ENCODE measurements at regions not wholly inside any gene's neighbourhood (a gene's known extent, or its start where the extent isn't known, plus 50 kb on each side); places are given as distances from the start of the nearest gene placed in this dataset.
A peak's percentile ranks its signal among the peaks of the same experiment; 100 is the strongest.
"Not testable (repeated sequence)": the region's sequence is repeated elsewhere in the genome, so short reads cannot be mapped to it uniquely, and the experiment has no call there.

- not testable (repeated sequence) for H2AFZ ChIP-seq; H3K79me2 ChIP-seq (replicated peaks; ENCODE audit: insufficient read depth); H3K4me1 Mint-ChIP-seq; H3K4me3 ChIP-seq; H3K9me2 ChIP-seq (ENCODE audit: insufficient read depth); H3F3A ChIP-seq (replicated peaks; ENCODE audit: low read depth); H3K4me3 Mint-ChIP-seq; H4K20me1 ChIP-seq (replicated peaks; ENCODE audit: insufficient read depth); ATAC-seq; H3K27ac ChIP-seq (ENCODE audit: low read depth); H3K36me3 ChIP-seq (ENCODE audit: insufficient read depth); H3K4me2 ChIP-seq; H3K27ac Mint-ChIP-seq; H3K36me3 Mint-ChIP-seq (ENCODE audit: low read depth); H3K9me3 Mint-ChIP-seq; DNase-seq (ENCODE audit: low spot score); H3K27me3 ChIP-seq (ENCODE audit: insufficient read depth); H3K4me1 ChIP-seq (ENCODE audit: insufficient read depth); H3K27me3 Mint-ChIP-seq (ENCODE audit: insufficient read depth, low read depth, poor library complexity)
Measured at GRCh38 chr4:118475901-118476300, 123.1 kb upstream of the PRSS12 start.

DNA sequence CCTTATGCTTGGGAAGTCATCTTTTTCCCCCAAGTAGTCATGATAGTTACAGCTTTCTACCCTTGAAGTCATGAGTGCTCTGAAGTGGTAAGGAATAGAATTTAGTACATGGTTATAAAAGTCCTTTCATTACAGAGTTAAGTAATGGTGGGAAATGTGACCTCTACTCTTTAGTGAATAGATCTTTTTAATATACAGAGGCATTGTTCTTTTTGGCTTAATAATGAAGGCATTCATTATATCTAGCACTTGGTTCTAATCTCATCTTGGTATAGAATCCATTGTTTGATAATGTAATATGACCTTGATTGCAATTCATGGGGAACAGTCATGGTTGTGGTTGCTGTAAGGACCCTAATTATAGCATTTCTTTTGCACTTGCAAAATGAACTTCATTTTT is 125.0 kb upstream of the PRSS12 start:
- H3K4me1 Mint-ChIP-seq; H3K27me3 Mint-ChIP-seq (ENCODE audit: insufficient read depth, low read depth, poor library complexity); H3F3A ChIP-seq (replicated peaks; ENCODE audit: low read depth); ATAC-seq; H3K27ac ChIP-seq (ENCODE audit: low read depth); H3K36me3 Mint-ChIP-seq (ENCODE audit: low read depth); H3K27ac Mint-ChIP-seq; H3K27me3 ChIP-seq (ENCODE audit: insufficient read depth); H4K20me1 ChIP-seq (replicated peaks; ENCODE audit: insufficient read depth); H3K36me3 ChIP-seq (ENCODE audit: insufficient read depth); H3K79me2 ChIP-seq (replicated peaks; ENCODE audit: insufficient read depth); H3K4me1 ChIP-seq (ENCODE audit: insufficient read depth); DNase-seq (ENCODE audit: low spot score); H3K4me3 ChIP-seq; H3K9me3 Mint-ChIP-seq; H2AFZ ChIP-seq; H3K9me2 ChIP-seq (ENCODE audit: insufficient read depth); H3K4me2 ChIP-seq; H3K4me3 Mint-ChIP-seq: not testable (repeated sequence)

DNA sequence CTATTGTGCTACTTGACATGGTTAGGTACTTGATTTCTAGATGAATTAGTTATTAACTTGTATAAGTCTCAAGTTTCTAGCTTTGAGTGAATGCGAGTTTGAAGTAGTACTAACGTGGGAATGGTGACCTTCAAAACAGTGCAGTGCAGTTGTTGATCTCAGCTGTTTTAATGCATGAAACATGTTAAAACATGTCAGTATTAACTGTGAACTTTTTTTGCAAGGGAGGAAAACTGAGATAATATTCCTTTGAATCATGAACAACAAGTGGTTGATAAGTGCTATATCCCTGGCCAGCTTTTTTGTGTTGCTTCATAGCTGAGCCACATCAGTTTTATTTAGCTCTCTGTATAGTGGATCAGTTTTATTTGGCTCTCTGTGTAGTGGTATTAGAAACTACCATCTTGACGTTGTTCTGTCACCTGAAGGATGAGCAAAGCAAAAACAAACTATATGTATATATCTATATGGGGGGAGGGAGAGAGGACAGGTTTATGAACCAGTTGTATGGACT is 133.1 kb upstream of the PRSS12 start:
- H3K9me3 Mint-ChIP-seq; ATAC-seq; H3K36me3 Mint-ChIP-seq (ENCODE audit: low read depth); H3K27ac Mint-ChIP-seq; H3K36me3 ChIP-seq (ENCODE audit: insufficient read depth); H3F3A ChIP-seq (replicated peaks; ENCODE audit: low read depth); H3K4me3 Mint-ChIP-seq; H3K9me2 ChIP-seq (ENCODE audit: insufficient read depth); H2AFZ ChIP-seq; H3K4me1 Mint-ChIP-seq; H3K4me3 ChIP-seq; H3K79me2 ChIP-seq (replicated peaks; ENCODE audit: insufficient read depth); H3K27ac ChIP-seq (ENCODE audit: low read depth); H3K27me3 Mint-ChIP-seq (ENCODE audit: insufficient read depth, low read depth, poor library complexity); H4K20me1 ChIP-seq (replicated peaks; ENCODE audit: insufficient read depth); H3K4me2 ChIP-seq; H3K4me1 ChIP-seq (ENCODE audit: insufficient read depth); H3K27me3 ChIP-seq (ENCODE audit: insufficient read depth); DNase-seq (ENCODE audit: low spot score): not testable (repeated sequence)

DNA sequence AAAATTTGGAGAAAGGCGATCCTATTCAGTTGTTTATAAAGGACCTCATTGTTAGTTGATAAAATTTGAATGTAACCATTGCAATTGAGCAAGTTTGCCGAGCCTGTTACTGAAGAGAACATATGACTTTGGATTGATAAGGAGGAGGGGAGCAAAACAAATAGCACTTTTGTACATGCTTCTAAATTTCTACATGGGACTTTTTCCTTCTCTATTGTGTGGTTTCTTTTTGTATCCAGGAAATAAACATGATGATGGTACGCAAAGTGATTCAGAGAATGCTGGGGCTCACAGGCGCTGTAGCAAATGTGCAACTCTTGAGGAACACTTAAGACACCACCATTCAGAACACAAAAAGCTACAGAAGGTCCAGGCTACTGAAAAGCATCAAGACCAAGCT is 140.2 kb upstream of the PRSS12 start:
- not testable (repeated sequence) for H3K27me3 Mint-ChIP-seq (ENCODE audit: insufficient read depth, low read depth, poor library complexity); H3K27ac Mint-ChIP-seq; H3K4me3 ChIP-seq

GRCh38 chr4:118494437-118494836 is 141.6 kb upstream of the PRSS12 start:
- H3K9me3 Mint-ChIP-seq; H3K9me2 ChIP-seq (ENCODE audit: insufficient read depth); H3K27ac ChIP-seq (ENCODE audit: low read depth); H3K27me3 Mint-ChIP-seq (ENCODE audit: insufficient read depth, low read depth, poor library complexity); H3K36me3 ChIP-seq (ENCODE audit: insufficient read depth); H3K4me1 Mint-ChIP-seq; H3K36me3 Mint-ChIP-seq (ENCODE audit: low read depth); H3K4me2 ChIP-seq; ATAC-seq; H3F3A ChIP-seq (replicated peaks; ENCODE audit: low read depth); H3K4me3 ChIP-seq; H4K20me1 ChIP-seq (replicated peaks; ENCODE audit: insufficient read depth); H3K79me2 ChIP-seq (replicated peaks; ENCODE audit: insufficient read depth); H3K4me3 Mint-ChIP-seq; H2AFZ ChIP-seq; H3K27ac Mint-ChIP-seq; H3K4me1 ChIP-seq (ENCODE audit: insufficient read depth); H3K27me3 ChIP-seq (ENCODE audit: insufficient read depth); DNase-seq (ENCODE audit: low spot score): not testable (repeated sequence)

More for the DNA sequence above, 140.2 kb upstream of the PRSS12 start:
- not testable (repeated sequence) for H3K36me3 Mint-ChIP-seq (ENCODE audit: low read depth); H3K9me3 Mint-ChIP-seq; H3K4me1 Mint-ChIP-seq; H3K9me2 ChIP-seq (ENCODE audit: insufficient read depth); H3K36me3 ChIP-seq (ENCODE audit: insufficient read depth); H3K4me3 Mint-ChIP-seq; DNase-seq (ENCODE audit: low spot score); H4K20me1 ChIP-seq (replicated peaks; ENCODE audit: insufficient read depth); H3K4me1 ChIP-seq (ENCODE audit: insufficient read depth); H3K27me3 ChIP-seq (ENCODE audit: insufficient read depth); H3K79me2 ChIP-seq (replicated peaks; ENCODE audit: insufficient read depth); H3K4me2 ChIP-seq; H3F3A ChIP-seq (replicated peaks; ENCODE audit: low read depth); H3K27ac ChIP-seq (ENCODE audit: low read depth); ATAC-seq
- H2AFZ ChIP-seq, result peak overlapping the region; percentile 38; the same call in 1 of the 2 replicates

GRCh38 chr4:118502967-118503366 is 150.2 kb upstream of the PRSS12 start:
- not testable (repeated sequence) for H3K36me3 Mint-ChIP-seq (ENCODE audit: low read depth); DNase-seq (ENCODE audit: low spot score); H4K20me1 ChIP-seq (replicated peaks; ENCODE audit: insufficient read depth); H3K4me3 Mint-ChIP-seq; H3F3A ChIP-seq (replicated peaks; ENCODE audit: low read depth); H2AFZ ChIP-seq; H3K79me2 ChIP-seq (replicated peaks; ENCODE audit: insufficient read depth); H3K4me1 ChIP-seq (ENCODE audit: insufficient read depth); H3K4me1 Mint-ChIP-seq; H3K9me2 ChIP-seq (ENCODE audit: insufficient read depth); ATAC-seq; H3K9me3 Mint-ChIP-seq; H3K27ac Mint-ChIP-seq; H3K27me3 ChIP-seq (ENCODE audit: insufficient read depth); H3K4me3 ChIP-seq; H3K27ac ChIP-seq (ENCODE audit: low read depth); H3K36me3 ChIP-seq (ENCODE audit: insufficient read depth); H3K27me3 Mint-ChIP-seq (ENCODE audit: insufficient read depth, low read depth, poor library complexity); H3K4me2 ChIP-seq

DNA sequence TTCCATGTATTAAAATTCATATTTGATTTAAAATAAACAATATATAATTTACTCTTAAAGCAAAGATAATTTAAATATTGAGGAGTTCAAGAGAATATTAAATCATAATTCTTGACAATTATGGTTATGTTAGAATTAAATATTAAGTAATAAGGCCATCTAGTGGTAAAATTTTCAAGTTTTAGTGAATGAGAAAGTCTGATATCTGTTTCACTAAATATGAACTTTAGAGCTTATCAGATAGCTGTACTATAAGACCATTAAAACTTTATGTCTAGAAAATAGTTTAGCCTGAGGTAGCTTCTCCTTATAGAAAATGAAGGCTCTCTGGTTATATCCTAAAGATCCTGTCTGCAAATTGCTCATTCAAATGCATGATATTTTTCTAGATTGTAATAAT is 152.1 kb upstream of the PRSS12 start:
- not testable (repeated sequence) for H3K36me3 Mint-ChIP-seq (ENCODE audit: low read depth); H3F3A ChIP-seq (replicated peaks; ENCODE audit: low read depth); H3K27me3 ChIP-seq (ENCODE audit: insufficient read depth); H3K27me3 Mint-ChIP-seq (ENCODE audit: insufficient read depth, low read depth, poor library complexity); H3K9me3 Mint-ChIP-seq; DNase-seq (ENCODE audit: low spot score); ATAC-seq; H3K27ac ChIP-seq (ENCODE audit: low read depth); H3K36me3 ChIP-seq (ENCODE audit: insufficient read depth); H3K4me2 ChIP-seq; H4K20me1 ChIP-seq (replicated peaks; ENCODE audit: insufficient read depth); H3K4me3 Mint-ChIP-seq; H2AFZ ChIP-seq; H3K9me2 ChIP-seq (ENCODE audit: insufficient read depth); H3K27ac Mint-ChIP-seq; H3K4me1 ChIP-seq (ENCODE audit: insufficient read depth); H3K4me3 ChIP-seq; H3K79me2 ChIP-seq (replicated peaks; ENCODE audit: insufficient read depth); H3K4me1 Mint-ChIP-seq

Data from GM23338 (cell line).